Keratinocyte (primary cell): ENCODE measurements at regions not wholly inside any gene's neighbourhood (a gene's known extent, or its start where the extent isn't known, plus 50 kb on each side); places are given as distances from the start of the nearest gene placed in this dataset.

Experiments
- DNase-seq: peaks from one replicate; pipeline ENCODE4 v3.0.0-alpha.2; 2011; ENCODE audit warnings: low read depth, missing footprints, low spot score
- FAIRE-seq: peaks from 2 replicates; lab custom pipeline; 2011; peaks lifted over from hg19 to GRCh38; lab: Jason Lieb, UNC
- H2AFZ ChIP-seq: 2 replicates; pipeline ENCODE4 v1.6.0; 2012; ENCODE audit warnings: low read length, control low read depth, inconsistent platforms; ENCODE audit not compliant: control insufficient read depth
- H3K27ac ChIP-seq: 2 replicates; pipeline ENCODE4 v1.5.1; 2011; ENCODE audit warnings: low read length; ENCODE audit not compliant: control insufficient read depth, insufficient read depth
- H3K27me3 ChIP-seq: 3 replicates; pipeline ENCODE4 v1.6.0; 2011; ENCODE audit warnings: low read length; ENCODE audit not compliant: control insufficient read depth, insufficient read depth; ENCODE audit errors: extremely low read depth
- H3K36me3 ChIP-seq, 2 experiments: 2 replicates in 1 of 2; 3 replicates in 1 of 2; pipeline ENCODE4 v1.5.1; 2011; ENCODE audit warnings: low read length in 2 of 2, mild to moderate bottlenecking in 1 of 2; ENCODE audit not compliant: control insufficient read depth in 2 of 2, insufficient read depth in 2 of 2; ENCODE audit errors: extremely low read depth in 1 of 2
- H3K4me1 ChIP-seq: 3 replicates; pipeline ENCODE4 v1.5.1; 2011; ENCODE audit warnings: low read length; ENCODE audit not compliant: control insufficient read depth, insufficient read depth; ENCODE audit errors: extremely low read depth
- H3K4me2 ChIP-seq: 3 replicates; pipeline ENCODE4 v1.6.0; 2011; ENCODE audit warnings: low read depth, low read length; ENCODE audit not compliant: control insufficient read depth, insufficient read depth; ENCODE audit errors: extremely low read depth
- H3K4me3 ChIP-seq, 3 experiments: fragments of 200-600 bp in 1 of 3; sonication (generic) in 1 of 3; 2 replicates in 2 of 3; 3 replicates in 1 of 3; pipeline ENCODE4 v1.5.1; 2011 to 2016; ENCODE audit warnings: low read length in 3 of 3, mild to moderate bottlenecking in 3 of 3, control low read depth in 2 of 3, inconsistent platforms in 1 of 3, low read depth in 1 of 3, mixed read lengths in 1 of 3, mixed run types in 1 of 3, moderate library complexity in 1 of 3; ENCODE audit not compliant: control insufficient read depth in 2 of 3, insufficient read depth in 2 of 3; ENCODE audit errors: extremely low read depth in 1 of 3
- H3K79me2 ChIP-seq: 2 replicates; pipeline ENCODE4 v1.6.0; 2012; ENCODE audit warnings: low read length; ENCODE audit not compliant: control insufficient read depth, insufficient read depth
- H3K9ac ChIP-seq: 3 replicates; pipeline ENCODE4 v1.6.0; 2011; ENCODE audit warnings: low read length; ENCODE audit not compliant: control insufficient read depth, insufficient read depth; ENCODE audit errors: extremely low read depth
- H3K9me1 ChIP-seq: 3 replicates; pipeline ENCODE4 v1.6.0; 2011; ENCODE audit warnings: low read length; ENCODE audit not compliant: control insufficient read depth, insufficient read depth; ENCODE audit errors: extremely low read depth
- H3K9me3 ChIP-seq: 2 replicates; pipeline ENCODE4 v1.5.1; 2012; ENCODE audit warnings: low read depth, low read length; ENCODE audit not compliant: control insufficient read depth
- H4K20me1 ChIP-seq: 3 replicates; pipeline ENCODE4 v1.6.0; 2011; ENCODE audit warnings: low read length; ENCODE audit not compliant: control insufficient read depth, insufficient read depth; ENCODE audit errors: extremely low read depth
- CTCF ChIP-seq, 3 experiments: IDR thresholded peaks in 1 of 3; conservative IDR thresholded peaks in 1 of 3; optimal IDR thresholded peaks in 1 of 3; 2 replicates in 2 of 3; 3 replicates in 1 of 3; pipeline versions ENCODE3 to v1.5.1; 2011; ENCODE audit warnings: low read length in 3 of 3, mild to moderate bottlenecking in 3 of 3, moderate library complexity in 2 of 3, control low read depth in 1 of 3, inconsistent platforms in 1 of 3; ENCODE audit not compliant: insufficient read depth in 2 of 3; ENCODE audit errors: extremely low read depth in 1 of 3
- EZH2 ChIP-seq: IDR thresholded peaks from one replicate; pipeline ENCODE4 v1.6.1; 2012; ENCODE audit warnings: inconsistent platforms, mild to moderate bottlenecking, low read length, moderate library complexity
- dilution Hi-C: fragments of 300-500 bp; cut with MboI; formaldehyde crosslinking; loops from one replicate; pipeline ENCODE4 v1.7.0; 2020; ENCODE audit warnings: low sequenced_read_pairs; ENCODE audit not compliant: extremely low pct_ligation_motif_present

GRCh38 chr9:84432746-84433145 is 92.2 kb upstream of the SLC28A3 start:
- no peak overlapping the region for H3K4me2 ChIP-seq
- DNase-seq (no peak), FAIRE-seq (no peak)
- no peaks in the 10 kb centered on the region for H3K9me3 ChIP-seq
- H3K4me3 ChIP-seq = no peak overlapping the region
- no peaks in the 10 kb centered on the region for H3K79me2 ChIP-seq
- TF ChIP-seq CTCF (optimal IDR thresholded peaks at IDR 0.05 in 1 of 3, IDR thresholded peaks at IDR 0.05 in 1 of 3, conservative IDR thresholded peaks at IDR 0.05 in 1 of 3; ENCODE audit: extremely low read depth in 1 of 3, insufficient read depth in 2 of 3, low read length in 3 of 3) (no peak), EZH2 (no peak)
- no peaks in the 10 kb centered on the region for H3K36me3 ChIP-seq
- H3K9me1 ChIP-seq = no peaks in the 10 kb centered on the region
- dilution Hi-C loops = no loop called here
- no peaks in the 10 kb centered on the region for H3K27me3 ChIP-seq
- no peak overlapping the region for H3K27ac ChIP-seq
- H4K20me1 ChIP-seq = no peaks in the 10 kb centered on the region
- H3K9ac ChIP-seq = no peak overlapping the region
- no peaks in the 10 kb centered on the region for H3K4me1 ChIP-seq
- H2AFZ ChIP-seq = no peak overlapping the region

DNA sequence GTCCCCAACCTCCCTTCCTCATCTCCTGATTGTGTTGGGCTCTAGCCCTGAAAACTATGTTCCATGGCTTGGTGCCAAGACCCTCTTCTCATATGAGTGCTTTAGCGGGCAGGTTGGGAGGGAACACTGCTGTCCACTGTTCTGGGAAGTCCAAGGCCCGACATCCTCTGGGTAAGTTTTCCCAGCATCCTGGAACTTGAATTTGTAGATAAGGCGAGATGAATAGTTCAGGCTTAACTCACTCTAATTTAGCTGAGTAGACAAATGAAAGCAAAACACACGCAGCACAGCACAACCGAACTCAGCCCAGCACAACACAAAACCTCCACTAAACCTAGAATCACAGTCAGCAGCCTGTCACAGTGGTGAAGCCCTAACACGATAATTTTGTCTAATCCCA is 95.3 kb upstream of the SLC28A3 start:
- H3K4me1 ChIP-seq = no peaks in the 10 kb centered on the region
- no peak overlapping the region for H2AFZ ChIP-seq
- H3K4me3 ChIP-seq = no peak overlapping the region
- H3K27ac ChIP-seq = no peak overlapping the region
- H3K36me3 ChIP-seq = no peaks in the 10 kb centered on the region
- no peaks in the 10 kb centered on the region for H3K9me1 ChIP-seq
- no peaks in the 10 kb centered on the region for H4K20me1 ChIP-seq
- H3K27me3 ChIP-seq = no peaks in the 10 kb centered on the region
- dilution Hi-C loops = no loop called here
- DNase-seq (no peak), FAIRE-seq (no peak)
- no peak overlapping the region for H3K9ac ChIP-seq
- H3K79me2 ChIP-seq = no peaks in the 10 kb centered on the region
- H3K4me2 ChIP-seq = no peak overlapping the region
- no peak for TF ChIP-seq EZH2
- TF ChIP-seq CTCF (optimal IDR thresholded peaks at IDR 0.05 in 1 of 3, IDR thresholded peaks at IDR 0.05 in 1 of 3, conservative IDR thresholded peaks at IDR 0.05 in 1 of 3; ENCODE audit: extremely low read depth in 1 of 3, insufficient read depth in 2 of 3, low read length in 3 of 3) = no peak
- no peaks in the 10 kb centered on the region for H3K9me3 ChIP-seq
